Hematopoietic multipotent progenitor cell treated with erythropoietin and hydrocortisone succinate and interleukin-3 and kit ligand, for 8 days (in vitro differentiated cells): ENCODE measurements at regions not wholly inside any gene's neighbourhood (a gene's known extent, or its start where the extent isn't known, plus 50 kb on each side); places are given as distances from the start of the nearest gene placed in this dataset.
"Not testable (repeated sequence)": the region's sequence is repeated elsewhere in the genome, so short reads cannot be mapped to it uniquely, and the experiment has no call there.

Experiments used
- DNase-seq: peaks from one replicate; pipeline ENCODE4 v3.0.0-alpha.2; 2015

- no peak for DNase-seq
These were observed 1537.9 kb upstream of the PRR20A start for GRCh38 chr13:55602784-55603183.

DNA sequence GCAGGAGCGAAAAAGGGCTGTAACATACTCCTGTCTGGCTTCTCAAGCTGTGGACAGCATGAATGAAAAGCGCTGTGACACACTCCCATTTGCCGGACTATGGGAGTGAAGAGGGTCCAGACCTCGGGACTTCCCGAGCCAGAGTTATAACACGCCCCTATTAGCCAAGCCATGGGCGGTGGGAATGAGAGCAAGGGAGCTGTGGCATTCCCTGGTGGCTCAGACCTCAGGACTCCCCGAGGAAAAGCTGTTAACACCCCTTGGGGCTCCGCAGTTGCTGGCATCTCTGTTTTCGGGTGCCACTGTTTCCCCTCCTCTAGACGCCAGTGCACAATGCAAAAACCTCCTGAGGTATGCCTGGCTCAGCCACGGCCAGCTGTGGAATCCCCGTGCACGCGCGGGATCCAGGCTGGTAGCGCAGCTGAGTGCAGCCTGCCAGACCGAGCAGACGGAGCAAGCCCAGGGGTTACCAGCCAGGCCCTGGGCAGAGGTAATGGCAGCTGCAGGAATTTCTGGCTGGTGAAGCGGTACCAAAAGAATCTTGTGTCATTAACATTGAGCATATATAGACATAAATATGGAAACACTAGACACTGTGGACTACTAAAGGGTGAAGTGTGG is 1534.6 kb upstream of the PRR20A start:
- no peak for DNase-seq

DNA sequence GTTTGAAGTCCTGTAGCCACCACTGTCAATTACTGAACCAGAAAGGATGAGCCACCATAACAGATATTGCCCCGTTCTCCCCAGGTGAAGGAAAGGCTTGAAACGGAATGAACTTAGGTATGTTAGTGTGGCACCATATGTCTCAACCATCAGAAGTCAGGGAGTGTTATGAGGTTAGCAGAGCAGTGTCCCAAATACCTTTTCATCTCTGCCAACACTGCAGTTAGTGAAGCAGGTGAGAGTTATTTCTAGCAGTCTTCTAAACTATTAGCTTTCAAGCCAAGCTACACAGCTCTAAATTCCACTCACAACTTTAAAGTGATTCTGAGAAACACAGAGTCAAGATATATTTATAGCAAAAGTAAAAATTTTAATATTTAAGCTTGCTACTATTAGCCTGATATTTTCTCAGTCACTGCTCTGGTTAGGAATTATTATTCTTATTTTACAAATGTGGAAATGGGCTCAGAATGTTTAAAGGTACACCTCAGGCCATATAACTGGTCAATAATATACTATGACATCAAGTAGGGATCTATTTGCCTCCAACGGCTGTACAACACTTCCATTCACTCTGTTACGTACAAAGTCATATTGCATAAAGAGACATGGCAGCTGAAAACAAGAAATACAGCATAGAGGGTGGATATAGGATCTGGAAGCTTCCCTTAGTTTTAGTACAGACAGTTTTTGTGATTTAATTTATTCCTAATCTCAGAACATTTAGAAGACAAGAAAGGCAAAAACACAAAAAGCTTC is 1527.1 kb upstream of the PRR20A start:
- no peak for DNase-seq

DNA sequence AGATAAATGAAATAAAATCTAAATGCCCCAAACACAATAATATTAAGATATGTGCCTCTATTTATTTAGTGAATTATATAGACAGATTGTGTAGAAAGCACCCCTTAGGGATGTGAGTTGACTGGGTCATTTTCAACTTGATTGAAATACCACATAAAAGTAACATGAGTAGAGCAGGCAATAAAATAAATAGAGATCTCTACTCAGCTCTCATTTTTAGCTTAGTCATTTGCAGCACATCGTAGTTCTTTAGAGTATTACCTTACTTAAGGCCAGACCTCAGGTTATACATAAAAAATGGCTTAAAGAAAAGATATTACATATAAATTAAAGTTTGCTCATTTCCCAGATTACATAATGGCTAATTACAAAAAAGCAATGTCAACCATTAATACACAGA is 1525.6 kb upstream of the PRR20A start:
- DNase-seq = no peak

DNA sequence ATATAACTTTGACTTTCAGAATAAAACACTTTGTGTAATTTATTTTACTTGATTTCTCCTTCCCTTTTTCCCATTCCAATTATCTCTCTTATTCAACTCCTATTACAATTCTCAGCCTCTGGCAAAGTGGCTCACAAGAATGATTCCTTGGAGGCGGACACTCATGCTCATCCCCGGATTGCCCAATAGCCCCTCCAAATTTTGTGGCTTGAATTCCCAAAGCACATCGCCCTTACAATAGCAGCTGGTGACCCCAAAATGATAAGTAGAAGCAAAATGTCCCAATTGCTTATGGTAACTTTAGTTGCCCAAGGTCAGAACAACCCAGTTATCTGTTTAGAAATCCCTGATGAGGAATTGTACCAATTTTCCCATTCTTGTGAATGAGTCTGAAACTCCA is 1523.5 kb upstream of the PRR20A start:
- DNase-seq = no peak

- DNase-seq = no peak
These were observed 1513.5 kb upstream of the PRR20A start for GRCh38 chr13:55627221-55627620.

GRCh38 chr13:55632402-55632801 is 1508.3 kb upstream of the PRR20A start:
- DNase-seq = no peak

GRCh38 chr13:55649485-55649884 is 1491.2 kb upstream of the PRR20A start:
- DNase-seq = no peak

DNA sequence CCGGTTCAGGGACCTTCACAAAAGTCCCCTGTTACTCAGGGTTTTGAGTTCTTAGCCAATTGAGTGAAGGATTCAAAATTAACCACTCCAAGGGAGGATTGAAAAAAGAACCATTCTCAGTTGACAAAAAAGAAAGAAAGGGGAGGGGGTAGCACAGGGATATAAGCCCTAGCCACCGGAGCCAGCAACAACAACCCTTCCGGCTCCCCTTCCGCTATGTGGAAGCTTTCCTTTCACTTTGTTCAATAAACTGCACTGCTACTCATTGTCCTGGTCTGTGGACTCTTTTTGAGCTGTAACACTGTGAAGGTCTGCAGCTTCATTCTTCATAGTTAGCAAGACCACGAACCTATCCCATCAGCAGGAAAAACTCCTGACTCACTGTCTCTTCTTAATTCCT is 1488.1 kb upstream of the PRR20A start:
- DNase-seq = no peak

DNA sequence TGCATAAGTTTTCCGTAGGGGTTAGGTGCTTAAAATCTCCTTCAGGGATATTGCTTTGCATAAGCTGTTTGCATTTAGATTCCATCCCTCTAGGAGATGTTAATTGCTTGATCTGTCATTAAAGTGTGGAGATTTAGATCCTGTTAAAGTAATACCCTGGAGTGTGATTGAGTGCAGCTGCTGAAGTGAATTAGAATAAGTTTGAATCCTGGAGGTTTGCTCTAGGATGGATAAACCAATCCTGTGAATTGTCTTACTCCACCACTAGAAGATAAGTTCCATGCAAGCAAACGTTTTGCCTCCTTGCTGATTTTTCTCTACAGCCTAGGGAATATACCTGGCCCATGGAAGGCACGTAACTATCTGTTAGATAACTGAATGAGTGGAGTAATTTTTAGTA is 1487.2 kb upstream of the PRR20A start:
- no peak for DNase-seq

DNA sequence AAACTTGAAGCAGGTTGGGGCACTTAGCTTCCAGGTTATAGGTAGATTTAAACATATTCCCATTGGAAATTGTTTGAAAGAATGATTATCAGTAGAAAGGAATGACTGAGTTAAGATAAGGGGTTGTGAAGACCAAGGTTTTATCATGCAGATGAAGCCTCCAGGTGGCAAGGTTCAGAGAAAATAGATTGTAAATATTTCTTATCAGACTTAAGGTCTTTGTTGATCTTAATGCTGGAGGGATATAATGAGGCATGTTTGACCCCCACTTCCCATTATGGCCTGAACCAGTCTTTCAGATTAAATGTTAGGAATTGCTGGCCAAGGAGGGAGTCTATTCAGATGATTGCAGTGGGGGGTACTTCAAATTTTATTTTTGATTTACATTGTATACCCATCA is 1486.5 kb upstream of the PRR20A start:
- no peak for DNase-seq

- not testable (repeated sequence) for DNase-seq
These were observed 1480.5 kb upstream of the PRR20A start for GRCh38 chr13:55660264-55660663.

GRCh38 chr13:55660851-55661250 is 1479.9 kb upstream of the PRR20A start:
- DNase-seq = no peak

DNA sequence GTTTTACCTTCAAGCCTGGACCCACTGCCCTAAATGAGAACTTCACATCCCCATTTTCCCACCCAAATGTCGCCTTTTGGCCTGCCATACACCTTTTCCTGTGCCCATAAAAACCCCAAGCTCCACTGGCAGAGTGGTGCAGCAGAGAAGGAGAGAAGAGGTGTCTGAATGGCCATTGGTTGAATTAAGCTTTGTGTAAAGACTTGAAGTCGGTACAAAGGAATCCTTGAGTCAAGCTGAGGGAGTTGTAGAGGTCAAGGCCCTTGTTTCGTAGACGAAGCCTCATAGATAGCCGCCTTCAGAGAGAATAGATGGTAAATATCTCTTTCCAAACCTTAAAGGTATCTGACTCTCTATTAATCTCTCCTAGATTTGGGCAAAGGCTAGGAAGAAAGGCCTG is 1479.2 kb upstream of the PRR20A start:
- DNase-seq = no peak

DNA sequence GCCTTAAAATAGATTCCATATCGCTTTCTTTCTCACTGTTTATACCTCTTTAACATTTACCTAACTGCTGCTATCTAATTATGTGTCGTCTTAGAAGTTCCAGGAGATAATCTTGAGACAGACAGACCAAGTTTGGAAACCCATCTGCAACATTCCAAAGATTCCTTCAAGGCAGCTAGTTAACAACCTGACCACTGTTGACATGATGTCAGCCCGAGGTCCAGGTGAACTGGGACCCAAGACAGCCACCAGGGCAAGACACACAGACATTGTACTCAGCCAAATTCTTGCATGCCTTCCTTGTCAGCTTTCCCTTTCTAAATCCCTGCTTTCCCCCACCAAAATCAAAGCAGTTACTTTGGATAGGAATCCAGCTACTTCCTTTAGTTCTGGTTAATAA is 1476.5 kb upstream of the PRR20A start:
- no peak for DNase-seq

GRCh38 chr13:55669051-55669450 is 1471.7 kb upstream of the PRR20A start:
- no peak for DNase-seq

GRCh38 chr13:55673910-55674309 is 1466.8 kb upstream of the PRR20A start:
- no peak for DNase-seq

DNA sequence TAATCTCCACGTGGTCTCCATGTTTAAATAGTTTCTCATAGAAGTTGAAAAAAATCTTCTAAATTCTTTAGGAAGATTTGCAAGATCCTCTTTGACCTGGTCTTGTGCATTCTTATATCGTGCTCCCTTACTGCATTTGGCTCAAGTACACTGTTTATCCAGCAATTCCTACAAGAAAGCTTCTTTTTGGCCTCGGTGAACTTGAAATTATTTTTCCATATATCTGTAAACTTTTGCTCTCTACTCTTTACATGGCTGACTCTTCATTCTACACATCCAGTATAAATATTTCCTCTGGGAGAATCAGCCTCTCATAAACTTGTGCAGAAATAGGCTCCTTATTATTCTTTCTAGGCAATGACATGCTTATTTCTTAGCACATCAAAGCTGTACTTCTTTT is 1457.9 kb upstream of the PRR20A start:
- no peak for DNase-seq

GRCh38 chr13:55705526-55705925 is 1435.2 kb upstream of the PRR20A start:
- DNase-seq = no peak

GRCh38 chr13:55705971-55706370 is 1434.7 kb upstream of the PRR20A start:
- DNase-seq = no peak

DNA sequence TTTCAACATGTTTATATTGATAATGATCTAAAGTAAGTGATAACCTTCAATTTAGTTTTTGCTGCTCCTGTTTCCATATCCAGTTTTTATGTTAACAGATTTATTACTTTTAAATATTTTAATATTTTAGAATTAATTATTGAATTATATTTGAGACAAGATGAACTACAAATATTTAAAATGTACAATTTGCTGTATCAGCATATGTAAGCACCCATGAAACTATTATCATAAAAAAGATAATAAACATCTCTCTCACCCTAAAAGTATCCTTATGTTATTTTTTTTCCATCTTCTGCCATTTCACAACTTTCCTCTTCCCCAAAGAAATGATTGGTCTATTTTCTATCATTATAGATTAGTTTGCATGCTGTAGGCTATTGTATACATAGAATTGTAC is 1426.6 kb upstream of the PRR20A start:
- no peak for DNase-seq

- DNase-seq = no peak
These were observed 1413.0 kb upstream of the PRR20A start for GRCh38 chr13:55727683-55728082.

GRCh38 chr13:55728247-55728646 is 1412.5 kb upstream of the PRR20A start:
- DNase-seq = no peak

GRCh38 chr13:55745828-55746227 is 1394.9 kb upstream of the PRR20A start:
- no peak for DNase-seq

GRCh38 chr13:55761986-55762385 is 1378.7 kb upstream of the PRR20A start:
- DNase-seq = no peak
